H1 (cell line): ENCODE measurements at regions not wholly inside any gene's neighbourhood (a gene's known extent, or its start where the extent isn't known, plus 50 kb on each side); places are given as distances from the start of the nearest gene placed in this dataset.
A peak's percentile ranks its signal among the peaks of the same experiment; 100 is the strongest.

Source experiments
- CTCF ChIA-PET: fragments of 300-600 bp; sonication (Branson Sonifier 250); formaldehyde crosslinking; loops from one replicate; lab custom pipeline; 2021; ENCODE audit not compliant: partially characterized antibody; lab: Charles Lee
- POLR2A ChIA-PET: fragments of 300-600 bp; sonication (Branson Sonifier 250); formaldehyde crosslinking; loops from one replicate; lab custom pipeline; 2021; ENCODE audit warnings: inconsistent platforms; ENCODE audit not compliant: partially characterized antibody; lab: Charles Lee
- DNase-seq, 2 experiments: peaks; one replicate each; pipeline versions ENCODE4 v3.0.0 to v3.0.0-alpha.2; 2010 to 2022; ENCODE audit warnings: low spot score in 2 of 2, low read depth in 1 of 2, mixed read lengths in 1 of 2
- FAIRE-seq: peaks from 2 replicates; lab custom pipeline; 2011; peaks lifted over from hg19 to GRCh38; lab: Jason Lieb, UNC
- H2AFZ ChIP-seq: 2 replicates; pipeline ENCODE4 v1.8.1; 2012; ENCODE audit warnings: low read length, inconsistent platforms
- H2AK5ac ChIP-seq: 2 replicates; pipeline ENCODE4 v1.6.1; 2013; ENCODE audit warnings: low read depth, low read length
- H2BK120ac ChIP-seq: replicated peaks from 2 replicates; pipeline ENCODE3; 2013; ENCODE audit warnings: low read depth, low read length, inconsistent platforms
- H2BK12ac ChIP-seq: 2 replicates; pipeline ENCODE4 v1.6.1; 2013; ENCODE audit warnings: low read depth, low read length
- H2BK15ac ChIP-seq: 2 replicates; pipeline ENCODE4 v1.6.1; 2013; ENCODE audit warnings: low read length
- H2BK20ac ChIP-seq: 2 replicates; pipeline ENCODE4 v1.6.1; 2013; ENCODE audit warnings: low read length
- H2BK5ac ChIP-seq: 2 replicates; pipeline ENCODE4 v1.6.1; 2013; ENCODE audit warnings: low read depth, low read length
- H3K14ac ChIP-seq: 2 replicates; pipeline ENCODE4 v1.6.1; 2013; ENCODE audit warnings: inconsistent platforms; ENCODE audit not compliant: insufficient read length
- H3K18ac ChIP-seq: 2 replicates; pipeline ENCODE4 v1.6.1; 2013; ENCODE audit warnings: low read length; ENCODE audit errors: extremely low read depth
- H3K23ac ChIP-seq: 2 replicates; pipeline ENCODE4 v1.6.1; 2013; ENCODE audit warnings: inconsistent platforms; ENCODE audit not compliant: insufficient read length
- H3K23me2 ChIP-seq: 2 replicates; pipeline ENCODE4 v1.6.1; 2013; ENCODE audit warnings: low read depth, low read length
- H3K27ac ChIP-seq: 2 replicates; pipeline ENCODE4 v1.6.1; 2011; ENCODE audit warnings: low read depth, low read length, inconsistent platforms
- H3K27me3 ChIP-seq, 4 experiments: replicated peaks in 1 of 4; 1 replicate in 1 of 4; 2 replicates in 3 of 4; pipeline versions ENCODE4 v1.6.1 to v1.8.1; 2011 to 2013; ENCODE audit warnings: low read length in 3 of 4, mild to moderate bottlenecking in 3 of 4, inconsistent platforms in 2 of 4, mixed read lengths in 2 of 4, moderate library complexity in 1 of 4; ENCODE audit not compliant: control insufficient read depth in 3 of 4, insufficient read depth in 3 of 4; ENCODE audit errors: extremely low read depth in 1 of 4
- H3K36me3 ChIP-seq, 4 experiments: 2 replicates each; pipeline versions ENCODE4 v1.6.1 to v1.8.1; 2011 to 2013; ENCODE audit warnings: mild to moderate bottlenecking in 4 of 4, low read length in 3 of 4, moderate library complexity in 2 of 4, control low read depth in 1 of 4, inconsistent platforms in 1 of 4; ENCODE audit not compliant: insufficient read depth in 4 of 4, control insufficient read depth in 2 of 4
- H3K4ac ChIP-seq: replicated peaks from 2 replicates; pipeline ENCODE3; 2013; ENCODE audit warnings: low read length, low read depth, mixed read lengths, inconsistent platforms; ENCODE audit not compliant: insufficient read length
- H3K4me1 ChIP-seq, 4 experiments: replicated peaks in 1 of 4; 1 replicate in 1 of 4; 2 replicates in 3 of 4; pipeline versions ENCODE4 v1.6.1 to v1.8.1; 2011 to 2013; ENCODE audit warnings: low read length in 3 of 4, inconsistent platforms in 2 of 4, mixed read lengths in 1 of 4; ENCODE audit not compliant: insufficient read depth in 4 of 4, control insufficient read depth in 3 of 4
- H3K4me2 ChIP-seq, 2 experiments: 2 replicates each; pipeline versions ENCODE4 v1.6.1 to v1.8.1; 2011 to 2013; ENCODE audit warnings: low read depth in 2 of 2, low read length in 2 of 2, control low read depth in 1 of 2, inconsistent platforms in 1 of 2, mild to moderate bottlenecking in 1 of 2; ENCODE audit not compliant: insufficient read depth in 1 of 2
- H3K4me3 ChIP-seq, 4 experiments: fragments of 200-600, 300-600 bp in 1 of 4; sonication (generic), shearing (Covaris generic), sonication (Bioruptor Twin) in 1 of 4; 2 replicates each; pipeline versions ENCODE4 v1.5.1 to v1.8.1; 2011 to 2016; ENCODE audit warnings: low read length in 4 of 4, low read depth in 3 of 4, control low read depth in 2 of 4, inconsistent platforms in 2 of 4, mild to moderate bottlenecking in 2 of 4, mixed read lengths in 1 of 4, moderate library complexity in 1 of 4; ENCODE audit not compliant: insufficient read depth in 2 of 4; ENCODE audit errors: extremely low read depth in 1 of 4
- H3K56ac ChIP-seq: replicated peaks from 2 replicates; pipeline ENCODE3; 2013; ENCODE audit warnings: low read depth, mild to moderate bottlenecking, mixed read lengths, low read length, inconsistent platforms; ENCODE audit not compliant: insufficient read length
- H3K79me1 ChIP-seq: 2 replicates; pipeline ENCODE4 v1.6.1; 2013; ENCODE audit warnings: low read depth, low read length, control low read depth
- H3K79me2 ChIP-seq, 2 experiments: 2 replicates each; pipeline versions ENCODE4 v1.6.1 to v1.8.1; 2012 to 2013; ENCODE audit warnings: low read length in 2 of 2, mild to moderate bottlenecking in 2 of 2, inconsistent platforms in 1 of 2; ENCODE audit not compliant: insufficient read depth in 2 of 2, control insufficient read depth in 1 of 2
- H3K9ac ChIP-seq, 4 experiments: replicated peaks in 1 of 4; 1 replicate in 1 of 4; 2 replicates in 3 of 4; pipeline versions ENCODE4 v1.6.1 to v1.8.1; 2011 to 2013; ENCODE audit warnings: low read depth in 3 of 4, low read length in 3 of 4, control low read depth in 2 of 4, mild to moderate bottlenecking in 2 of 4, moderate library complexity in 2 of 4, inconsistent platforms in 1 of 4; ENCODE audit errors: extremely low read depth in 1 of 4
- H3K9me3 ChIP-seq, 2 experiments: 2 replicates each; pipeline versions ENCODE4 v1.6.1 to v1.8.1; 2012 to 2013; ENCODE audit warnings: mild to moderate bottlenecking in 2 of 2, moderate library complexity in 2 of 2, control low read depth in 1 of 2, inconsistent platforms in 1 of 2, low read depth in 1 of 2, low read length in 1 of 2, mixed read lengths in 1 of 2; ENCODE audit not compliant: insufficient read depth in 2 of 2
- H4K20me1 ChIP-seq, 2 experiments: replicated peaks in 1 of 2; 2 replicates each; pipeline versions ENCODE3 to v1.8.1; 2011 to 2013; ENCODE audit warnings: inconsistent platforms in 2 of 2, low read length in 2 of 2, mild to moderate bottlenecking in 1 of 2; ENCODE audit not compliant: insufficient read depth in 2 of 2, control insufficient read depth in 1 of 2
- H4K5ac ChIP-seq: 2 replicates; pipeline ENCODE4 v1.6.1; 2013; ENCODE audit warnings: low read length, low read depth, mixed read lengths, inconsistent platforms; ENCODE audit not compliant: insufficient read length
- H4K8ac ChIP-seq: 2 replicates; pipeline ENCODE4 v1.8.0; 2013; ENCODE audit warnings: mild to moderate bottlenecking, moderate library complexity, low read length, inconsistent platforms; ENCODE audit not compliant: insufficient read depth; ENCODE audit errors: extremely low read depth
- H4K91ac ChIP-seq: replicated peaks from 2 replicates; pipeline ENCODE3; 2013; ENCODE audit warnings: low read length, mixed read lengths, inconsistent platforms; ENCODE audit not compliant: insufficient read length
- CTCF ChIP-seq, 3 experiments: IDR thresholded peaks; 1 replicate in 2 of 3; 2 replicates in 1 of 3; pipeline versions ENCODE4 v1.5.1 to v1.6.1; 2011; ENCODE audit warnings: low read length in 3 of 3, mild to moderate bottlenecking in 3 of 3, inconsistent platforms in 2 of 3, low read depth in 1 of 3, moderate library complexity in 1 of 3; ENCODE audit not compliant: insufficient read depth in 1 of 3; ENCODE audit errors: control extremely low read depth in 1 of 3
- RAD21 ChIP-seq, 2 experiments: IDR thresholded peaks in 1 of 2; conservative IDR thresholded peaks in 1 of 2; 2 replicates each; pipeline ENCODE4 v1.6.1; 2011; ENCODE audit warnings: low read depth in 2 of 2, low read length in 2 of 2, improper control_type of control experiment in 1 of 2, inconsistent platforms in 1 of 2, mild to moderate bottlenecking in 1 of 2, moderate library complexity in 1 of 2
- SIRT6 ChIP-seq: IDR thresholded peaks from one replicate; pipeline ENCODE4 v1.7.1; 2012; ENCODE audit warnings: low read length, inconsistent platforms
- TAF1 ChIP-seq: IDR thresholded peaks from 2 replicates; pipeline ENCODE4 v1.6.1; 2011; ENCODE audit warnings: mild to moderate bottlenecking, low read depth, low read length
- WGBS, 2 experiments: shearing (Covaris generic) in 1 of 2; methylation state at CpG; one replicate each; pipeline versions ENCODE4 v1.1.6 to v1.1.7; 2013 to 2015; ENCODE audit warnings: low lambda C conversion rate in 2 of 2, mixed read lengths in 2 of 2, inconsistent platforms in 1 of 2, low coverage in 1 of 2, missing lambda C conversion rate in 1 of 2; ENCODE audit not compliant: insufficient replicate concordance in 2 of 2, insufficient coverage in 1 of 2, insufficient read length in 1 of 2; ENCODE audit errors: extremely low coverage in 1 of 2, missing lambda C conversion rate in 1 of 2; 5-methylcytosine and 5-hydroxymethylcytosine counted together

DNA sequence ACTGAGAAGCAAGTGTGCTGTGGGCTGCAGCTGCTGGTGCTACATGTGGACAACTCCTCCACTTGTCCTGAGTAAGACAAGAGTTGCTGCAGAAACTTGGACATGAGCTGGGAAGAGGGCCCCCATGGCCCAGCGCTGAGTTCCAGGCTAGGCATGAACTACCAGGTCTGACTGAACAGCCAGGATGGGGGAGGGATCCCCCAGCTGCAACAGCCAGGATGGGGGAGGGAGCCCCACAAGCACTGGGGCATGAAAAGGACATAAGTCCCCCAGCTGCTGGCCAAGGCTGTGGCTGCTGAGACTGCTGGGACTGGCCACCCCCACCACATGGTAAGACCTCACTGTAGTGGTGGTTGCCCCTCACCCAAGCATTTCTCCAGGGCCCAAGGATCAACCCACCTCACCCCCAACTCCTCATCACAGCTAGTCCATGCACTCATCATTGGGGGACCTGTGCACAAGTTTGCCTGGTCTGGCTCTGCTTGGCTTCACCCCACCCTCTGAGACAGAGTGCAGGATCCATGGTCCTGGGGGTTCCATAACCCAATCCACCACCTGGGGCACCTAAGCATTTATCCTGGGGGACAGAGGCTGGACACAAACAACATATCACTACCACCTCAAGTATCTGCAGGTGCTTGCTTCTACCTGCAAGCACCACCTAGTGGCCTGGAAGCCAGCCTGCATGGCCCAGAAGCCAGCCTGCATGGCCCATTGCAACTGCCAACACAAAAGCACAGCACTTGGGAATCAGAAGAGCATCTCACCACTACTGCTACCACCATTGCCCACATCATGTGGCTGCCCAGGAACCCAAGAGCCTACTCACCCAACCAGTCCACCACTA, 84.5 kb upstream of the STT3B start:
- H2AFZ ChIP-seq = peak overlapping the region; percentile 36; the same call in 1 of the 2 replicates
- CTCF ChIA-PET = interaction anchor here (0.7 to 2.4 kb wide), 20 partner anchors 9 to 261 kb away, joined by 3 to 10 read pairs (median 3); no protein-coding TSS in a partner anchor

More for the DNA sequence above, 84.5 kb upstream of the STT3B start:
- Histone ChIP-seq H4K5ac (no peak overlapping the region), H2BK15ac (no peak overlapping the region), H2AK5ac (no peak overlapping the region), H4K20me1 (no peaks in the 10 kb centered on the region), H3K23me2 (no peaks in the 10 kb centered on the region), H3K56ac (no peak overlapping the region), H3K9me3 (no peaks in the 10 kb centered on the region), H2BK120ac (no peak overlapping the region), H3K27ac (no peak overlapping the region), H3K79me2 (no peaks in the 10 kb centered on the region), H3K4ac (no peak overlapping the region), H3K14ac (no peak overlapping the region), H3K27me3 (no peaks in the 10 kb centered on the region; a peak in 1 of 7 replicates), H3K4me1 (peaks cover 0 to 3% (median 0%) of the 10 kb centered on the region in 4 experiments; a peak in 1 of 7 replicates), H2BK20ac (no peak overlapping the region), H2BK12ac (no peak overlapping the region), H4K8ac (no peak overlapping the region; the same call in 1 of the 2 replicates), H3K23ac (no peak overlapping the region), H3K4me3 (no peak overlapping the region), H2BK5ac (no peak overlapping the region), H3K4me2 (no peak overlapping the region), H3K79me1 (no peaks in the 10 kb centered on the region), H3K18ac (no peak overlapping the region), H4K91ac (no peak overlapping the region), H3K36me3 (no peaks in the 10 kb centered on the region), H3K9ac (no peak overlapping the region)
- peak; percentile 13 to 61 for DNase-seq
- TF ChIP-seq RAD21 (IDR thresholded peaks at IDR 0.05 in 1 of 2, conservative IDR thresholded peaks at IDR 0.05 in 1 of 2; ENCODE audit: low read depth in 2 of 2, low read length in 2 of 2) (peak; percentile 76 to 83), CTCF (IDR thresholded peaks at IDR 0.05; ENCODE audit: control extremely low read depth in 1 of 3, insufficient read depth in 1 of 3, low read depth in 1 of 3, low read length in 3 of 3) (peak; percentile 70 to 83 (median 82)), TAF1 (no peak), SIRT6 (no peak)
- peak; percentile 73 for FAIRE-seq
- POLR2A ChIA-PET = interaction anchor here (1.6 kb wide), 1 partner anchor 84 kb away, joined by 9 read pairs; the partner anchor contains the start of gene STT3B
- WGBS, 2 experiments = 100% methylated on average over 1 of the region's 1 CpG; no CpG with 5 or more reads in 1 of the 2 experiments
